Right lobe of liver (tissue), 6 donors: ENCODE measurements at regions not wholly inside any gene's neighbourhood (a gene's known extent, or its start where the extent isn't known, plus 50 kb on each side); places are given as distances from the start of the nearest gene placed in this dataset.

Source experiments
- ATAC-seq, 4 donors: fragments of 200-7000 bp; cut with Tn5 transposase; one replicate each; pipeline ENCODE4 v1.9.1; 2020; ENCODE audit warnings: mild to moderate bottlenecking in 4 of 4, moderate library complexity in 4 of 4
- DNase-seq, 3 donors: peaks; one replicate each; pipeline ENCODE4 v3.0.0-alpha.2; 2020
- H3K27ac ChIP-seq, 3 donors: fragments of 200-600 bp; one replicate each; pipeline ENCODE4 v1.8.0; 2022
- H3K27me3 ChIP-seq, 2 donors: fragments of 200-600 bp; one replicate each; pipeline ENCODE4 v1.8.0; 2022
- H3K36me3 ChIP-seq, 4 donors: fragments of 200-600 bp; sonication (generic) in 1 of 4; one replicate each; pipeline versions ENCODE4 v1.5.1 to v1.8.0; 2017 to 2022; ENCODE audit warnings: control low read depth in 1 of 4
- H3K4me1 ChIP-seq, 4 donors: fragments of 200-600 bp; sonication (generic) in 1 of 4; one replicate each; pipeline versions ENCODE4 v1.5.1 to v1.8.0; 2017 to 2022; ENCODE audit warnings: control low read depth in 1 of 4
- H3K4me3 ChIP-seq, 3 donors: fragments of 200-600 bp; one replicate each; pipeline ENCODE4 v1.8.0; 2022
- H3K9me3 ChIP-seq, 4 donors: fragments of 200-600 bp; sonication (generic) in 1 of 4; one replicate each; pipeline versions ENCODE4 v1.5.1 to v1.8.0; 2017 to 2022; ENCODE audit warnings: control low read depth in 1 of 4
- CTCF ChIP-seq, 4 donors: fragments of 200-600 bp in 3 of 4; fragments of 450-650 bp in 1 of 4; IDR thresholded peaks; one replicate each; pipeline versions ENCODE4 v1.5.1 to v1.8.0; 2016 to 2022; ENCODE audit warnings: antibody characterized with exemption in 4 of 4, mild to moderate bottlenecking in 2 of 4
- POLR2A ChIP-seq: fragments of 450-650 bp; IDR thresholded peaks from one replicate; pipeline ENCODE4 v1.6.1; 2017; ENCODE audit warnings: antibody characterized with exemption, mild to moderate bottlenecking
- WGBS: methylation state at CpG from one replicate; pipeline ENCODE4 v1.1.6; 2018; ENCODE audit warnings: low coverage, low lambda C conversion rate; ENCODE audit not compliant: insufficient coverage; ENCODE audit errors: missing lambda C conversion rate; 5-methylcytosine and 5-hydroxymethylcytosine counted together
- intact Hi-C, 2 donors: fragments of 100-400 bp; cut with DNase I; formaldehyde crosslinking; loops; one replicate each; pipeline versions ENCODE4 v1.11.2 to v1.14.1; 2022
- donor health status: DM: no; HTN: yes; CAD: no.
- donor health status: DM: no; HTN: no; CAD: no.
- donor health status: DM: no; HTN: no; CAD: no.
- donor health status: DM: no; HTN: yes; CAD: no.
- donor health status: DM: no; HTN: yes; CAD: no.

- TF ChIP-seq POLR2A, result no peak
- no peak for TF ChIP-seq CTCF (IDR thresholded peaks at IDR 0.05)
- Histone ChIP-seq H3K4me3 (no peak overlapping the region), H3K36me3 (no peaks in the 10 kb centered on the region), H3K9me3 (no peaks in the 10 kb centered on the region), H3K4me1 (no peaks in the 10 kb centered on the region), H3K27ac (no peak overlapping the region), H3K27me3 (no peaks in the 10 kb centered on the region)
- DNase-seq, result no peak
- 14% methylated on average over 9 of the region's 15 CpGs for WGBS
- no peak for ATAC-seq
- intact Hi-C loops, result no loop called here
Measured at GRCh38 chr17:77572065-77572601, 386.4 kb upstream of the TNRC6C start.

DNA sequence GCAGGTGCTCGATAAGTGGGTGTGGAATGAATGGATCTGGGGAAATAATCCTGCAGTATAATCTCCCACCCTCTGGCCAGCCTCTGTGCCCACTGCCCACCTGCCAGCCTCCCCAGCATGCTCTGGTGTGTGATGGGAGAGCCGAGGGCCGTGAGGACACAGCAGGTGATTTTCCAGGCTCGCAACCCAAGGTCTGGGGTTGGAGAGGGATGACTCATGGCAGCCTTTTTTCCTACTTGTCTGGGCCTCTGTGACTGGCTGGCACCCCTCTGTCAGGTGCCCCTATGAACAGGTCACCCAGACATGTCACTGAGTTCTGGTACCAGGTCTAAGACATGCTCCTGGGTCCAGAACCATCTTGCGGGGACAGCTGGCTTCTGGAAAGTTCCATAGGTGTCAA is 385.7 kb upstream of the TNRC6C start:
- H3K4me3 ChIP-seq, result no peak overlapping the region
- no peak for DNase-seq
- no peak overlapping the region for H3K27ac ChIP-seq
- no peaks in the 10 kb centered on the region for H3K4me1 ChIP-seq
- H3K27me3 ChIP-seq, result no peaks in the 10 kb centered on the region
- no peak for ATAC-seq
- TF ChIP-seq CTCF (IDR thresholded peaks at IDR 0.05) (no peak), POLR2A (no peak)
- no peaks in the 10 kb centered on the region for H3K36me3 ChIP-seq
- WGBS, result 63% methylated on average over 3 of the region's 5 CpGs
- intact Hi-C loops, result no loop called here
- no peaks in the 10 kb centered on the region for H3K9me3 ChIP-seq

DNA sequence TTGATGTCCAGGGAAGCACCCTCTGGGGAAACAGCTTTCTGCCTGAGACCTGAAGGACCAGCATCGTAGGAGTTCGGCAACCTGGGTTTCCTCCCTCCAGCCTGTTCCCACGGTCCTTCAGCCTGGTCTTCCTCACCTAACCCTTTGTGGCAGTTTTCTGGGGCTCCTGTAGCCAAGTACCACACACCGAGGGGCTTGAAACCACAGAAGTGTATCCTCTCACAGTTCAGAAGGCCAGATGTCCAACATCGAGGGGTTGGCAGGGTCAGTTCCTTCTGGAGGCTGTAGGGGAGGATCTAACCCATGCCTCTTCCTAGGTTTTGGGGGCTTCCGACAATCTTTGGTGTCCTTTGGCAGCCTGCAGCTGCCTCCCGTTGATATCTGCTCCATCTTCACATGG is 381.0 kb upstream of the TNRC6C start:
- no peaks in the 10 kb centered on the region for H3K36me3 ChIP-seq
- no peaks in the 10 kb centered on the region for H3K4me1 ChIP-seq
- 63% methylated on average over 5 of the region's 7 CpGs for WGBS
- H3K27me3 ChIP-seq, result no peaks in the 10 kb centered on the region
- DNase-seq, result no peak
- intact Hi-C loops, result no loop called here
- H3K27ac ChIP-seq, result no peak overlapping the region
- no peak for ATAC-seq
- TF ChIP-seq CTCF (IDR thresholded peaks at IDR 0.05) (no peak), POLR2A (no peak)
- no peaks in the 10 kb centered on the region for H3K9me3 ChIP-seq
- H3K4me3 ChIP-seq, result no peak overlapping the region

GRCh38 chr17:77579131-77579530 is 379.4 kb upstream of the TNRC6C start:
- WGBS, result 83% methylated on average over 8 of the region's 9 CpGs
- no peak overlapping the region for H3K27ac ChIP-seq
- intact Hi-C loops, result no loop called here
- DNase-seq, result no peak
- no peak overlapping the region for H3K4me3 ChIP-seq
- ATAC-seq, result no peak
- no peaks in the 10 kb centered on the region for H3K4me1 ChIP-seq
- TF ChIP-seq POLR2A, result no peak
- no peak for TF ChIP-seq CTCF (IDR thresholded peaks at IDR 0.05)
- no peaks in the 10 kb centered on the region for H3K27me3 ChIP-seq
- no peaks in the 10 kb centered on the region for H3K36me3 ChIP-seq
- H3K9me3 ChIP-seq, result no peaks in the 10 kb centered on the region

- DNase-seq, result no peak
- H3K27me3 ChIP-seq, result no peaks in the 10 kb centered on the region
- WGBS, result 37% methylated on average over 6 of the region's 6 CpGs
- intact Hi-C loops, result no loop called here
- H3K4me3 ChIP-seq, result no peak overlapping the region
- no peak for TF ChIP-seq CTCF (IDR thresholded peaks at IDR 0.05)
- TF ChIP-seq POLR2A, result no peak
- H3K9me3 ChIP-seq, result no peaks in the 10 kb centered on the region
- H3K27ac ChIP-seq, result no peak overlapping the region
- H3K36me3 ChIP-seq, result no peaks in the 10 kb centered on the region
- no peaks in the 10 kb centered on the region for H3K4me1 ChIP-seq
- peak in 2 of 4 donors; percentile 48 to 50 for ATAC-seq
Measured at GRCh38 chr17:77579682-77580081, 378.8 kb upstream of the TNRC6C start.
